HepG2 (cell line): ENCODE measurements at regions not wholly inside any gene's neighbourhood (a gene's known extent, or its start where the extent isn't known, plus 50 kb on each side); places are given as distances from the start of the nearest gene placed in this dataset.

Experiments
- ADNP ChIP-seq: sonication (generic); formaldehyde crosslinking; IDR thresholded peaks from 2 replicates; pipeline ENCODE4 v1.4.0; 2020; ENCODE audit warnings: missing genetic modification reagents
- DRAP1 ChIP-seq: IDR thresholded peaks from 2 replicates; pipeline ENCODE4 v1.6.1; 2016; ENCODE audit warnings: missing genetic modification reagents, missing compliant biosample characterization
- NAIF1 ChIP-seq: sonication (generic); formaldehyde crosslinking; IDR thresholded peaks from 2 replicates; pipeline ENCODE4 v1.5.0; 2020; ENCODE audit warnings: mild to moderate bottlenecking, missing genetic modification reagents, borderline replicate concordance
- TGIF2 ChIP-seq: IDR thresholded peaks from 2 replicates; pipeline ENCODE4 v1.6.1; 2016; ENCODE audit warnings: control low read depth, missing compliant biosample characterization
- U2AF2 ChIP-seq: fragments of 200-400 bp; formaldehyde crosslinking; IDR thresholded peaks from 2 replicates; pipeline ENCODE4 v1.6.1; 2017; ENCODE audit warnings: low read depth, mild to moderate bottlenecking, low read length
- ZNF33B ChIP-seq: sonication (generic); formaldehyde crosslinking; IDR thresholded peaks from 2 replicates; pipeline ENCODE4 v1.5.1; 2020; ENCODE audit warnings: mild to moderate bottlenecking, missing genetic modification reagents
- ZNF484 ChIP-seq: sonication (generic); formaldehyde crosslinking; IDR thresholded peaks from 2 replicates; pipeline ENCODE4 v1.5.1; 2020; ENCODE audit warnings: mild to moderate bottlenecking, low read depth, missing genetic modification reagents, borderline replicate concordance
- ZNF646 ChIP-seq: sonication (generic); formaldehyde crosslinking; IDR thresholded peaks from 2 replicates; pipeline ENCODE4 v1.9.0; 2021; ENCODE audit warnings: mild to moderate bottlenecking, missing genetic modification reagents

- no peak for TF ChIP-seq ZNF646 (CRISPR knock-in tag)
- no peak for TF ChIP-seq U2AF2
- TF ChIP-seq ADNP (CRISPR knock-in tag): no peak
- TF ChIP-seq NAIF1 (CRISPR knock-in tag): no peak
- no peak for TF ChIP-seq DRAP1 (CRISPR knock-in tag)
- no peak for TF ChIP-seq TGIF2 (CRISPR knock-in tag)
- no peak for TF ChIP-seq ZNF484 (CRISPR knock-in tag)
- no peak for TF ChIP-seq ZNF33B (CRISPR knock-in tag)
- TF ChIP-seq, all 625 proteins: peak for 0
Measured at GRCh38 chr9:79034583-79034982, 537.2 kb upstream of the TLE4 start (continued).
